Left renal pelvis (tissue), 4 donors: ENCODE measurements at regions not wholly inside any gene's neighbourhood (a gene's known extent, or its start where the extent isn't known, plus 50 kb on each side); places are given as distances from the start of the nearest gene placed in this dataset.

Source experiments
- DNase-seq, 4 donors: peaks; one replicate each; pipeline ENCODE4 v3.0.0-alpha.2; 2013; ENCODE audit warnings: low read depth in 4 of 4, low spot score in 3 of 4

GRCh38 chr7:113825832-113826231 lies 93.0 kb downstream of the PPP1R3A start:
- no peak for DNase-seq

- DNase-seq, result no peak
Measured at GRCh38 chr7:113824117-113824823, 94.5 kb downstream of the PPP1R3A start.

DNA sequence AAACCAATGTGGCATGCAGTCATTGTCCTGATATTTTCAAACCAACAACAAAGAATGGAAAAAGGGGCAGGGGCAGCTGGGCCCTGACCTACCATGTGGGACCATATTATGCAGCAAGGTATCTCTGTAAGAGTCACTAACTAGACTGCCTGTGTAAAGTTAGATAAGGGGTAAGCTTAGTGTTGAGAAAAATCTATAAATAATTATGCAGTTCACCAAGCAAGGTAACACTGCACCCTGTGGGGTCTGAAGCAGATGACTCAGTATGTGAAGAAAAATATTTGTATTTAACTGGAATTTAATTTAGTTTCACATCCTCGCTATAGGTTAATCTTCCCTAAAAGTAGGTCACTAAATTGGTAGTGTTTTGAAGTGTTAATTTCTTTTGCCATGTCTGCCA lies 99.3 kb downstream of the PPP1R3A start:
- no peak for DNase-seq

GRCh38 chr7:113816639-113817038 lies 102.2 kb downstream of the PPP1R3A start:
- DNase-seq, result no peak

- no peak for DNase-seq
Measured at GRCh38 chr7:113813471-113813870, 105.3 kb downstream of the PPP1R3A start.

DNA sequence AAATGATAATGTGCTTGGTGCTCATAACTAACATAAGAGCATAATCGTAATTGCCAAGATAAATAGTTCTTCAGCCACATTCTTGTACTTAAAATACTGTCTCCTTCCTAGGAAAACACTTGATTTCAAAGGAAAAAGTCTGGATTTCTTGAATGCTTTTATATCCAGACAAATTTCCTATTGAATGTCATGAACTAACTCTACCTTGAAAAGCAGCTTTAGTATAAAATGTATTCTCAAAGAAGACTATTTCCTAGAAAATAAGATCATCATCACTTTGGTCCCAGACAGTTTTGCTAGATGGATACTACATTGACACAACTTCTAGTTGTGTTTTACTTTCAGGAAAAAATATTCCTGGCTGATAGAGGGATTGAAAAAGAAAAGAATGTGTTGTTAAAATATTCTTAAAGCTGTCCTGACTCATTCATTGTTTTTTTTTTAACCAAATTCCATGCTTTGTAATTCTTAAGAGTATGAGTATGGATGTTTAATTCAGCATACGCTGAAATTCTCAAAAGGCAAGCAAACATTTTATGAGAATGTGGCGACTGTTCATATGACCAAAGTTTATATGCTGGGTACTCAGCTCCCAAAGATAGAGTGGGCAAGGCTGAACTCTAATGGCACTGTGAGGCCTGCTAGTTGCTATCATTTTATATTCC lies 106.1 kb downstream of the PPP1R3A start:
- DNase-seq, result no peak

- no peak for DNase-seq
Measured at GRCh38 chr7:113810080-113810744, 108.6 kb downstream of the PPP1R3A start.

DNA sequence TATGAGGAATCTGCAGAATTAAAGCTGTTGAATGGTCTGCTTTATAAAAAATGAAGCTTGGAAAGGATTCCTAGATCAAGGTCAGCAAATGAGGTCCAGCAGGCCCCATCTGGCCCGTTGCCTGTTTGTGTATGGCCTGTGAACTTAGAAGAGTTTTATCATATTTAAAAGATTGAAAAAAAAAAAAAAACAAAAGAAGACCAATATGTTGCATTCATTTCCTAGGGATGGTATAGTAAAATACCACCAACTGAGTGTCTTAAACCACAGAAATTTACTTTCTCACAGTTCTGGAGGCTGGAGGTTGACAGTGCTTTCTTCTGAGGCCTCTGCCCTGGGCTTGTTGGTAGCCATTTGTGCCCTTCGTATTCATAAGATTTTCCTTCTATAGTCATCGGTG lies 109.2 kb downstream of the PPP1R3A start:
- DNase-seq, result no peak

GRCh38 chr7:113806633-113807327 lies 112.0 kb downstream of the PPP1R3A start:
- DNase-seq, result no peak

DNA sequence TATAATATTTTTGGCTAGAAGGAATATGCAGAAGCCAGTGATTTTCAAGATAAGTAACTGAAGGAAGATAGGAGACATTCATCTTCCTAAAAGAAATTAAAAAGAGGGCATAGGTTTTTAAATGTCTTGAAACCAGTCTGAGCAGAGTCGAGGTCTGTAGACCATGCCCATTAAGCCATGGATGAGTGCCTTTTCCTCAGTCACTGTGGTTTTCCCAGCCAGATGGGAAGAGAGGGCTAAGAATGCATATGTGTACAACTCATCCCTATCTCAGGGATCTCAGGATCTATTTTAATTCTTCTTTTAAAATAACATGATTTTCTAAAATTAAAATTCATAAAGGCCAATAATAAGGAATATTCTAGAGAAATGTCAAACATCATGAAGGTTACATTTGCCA lies 112.8 kb downstream of the PPP1R3A start:
- DNase-seq, result no peak

GRCh38 chr7:113804475-113805095 lies 114.2 kb downstream of the PPP1R3A start:
- no peak for DNase-seq

DNA sequence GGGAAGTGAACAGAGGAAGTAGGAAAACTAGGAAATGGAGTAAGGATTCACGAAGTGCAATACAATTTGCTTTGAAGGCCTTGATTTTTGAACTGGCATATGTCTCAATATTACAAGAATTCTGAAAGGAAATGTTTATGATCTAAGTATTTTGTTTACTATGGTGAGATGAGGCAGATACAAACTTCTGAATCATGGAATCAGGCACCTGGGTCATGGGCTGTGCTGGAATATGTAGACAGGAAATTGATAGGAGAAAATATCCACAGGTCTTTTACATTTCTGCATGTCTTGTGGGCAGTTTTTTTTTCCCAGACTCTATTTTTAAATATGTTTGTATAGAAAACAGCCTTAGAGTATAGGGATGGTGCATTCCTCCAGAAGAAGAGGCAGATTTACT lies 117.1 kb downstream of the PPP1R3A start:
- no peak for DNase-seq

- DNase-seq, result no peak
Measured at GRCh38 chr7:113800826-113801225, 118.0 kb downstream of the PPP1R3A start.

GRCh38 chr7:113799896-113800295 lies 118.9 kb downstream of the PPP1R3A start:
- no peak for DNase-seq

- DNase-seq, result no peak
Measured at GRCh38 chr7:113797420-113798010, 121.3 kb downstream of the PPP1R3A start.

DNA sequence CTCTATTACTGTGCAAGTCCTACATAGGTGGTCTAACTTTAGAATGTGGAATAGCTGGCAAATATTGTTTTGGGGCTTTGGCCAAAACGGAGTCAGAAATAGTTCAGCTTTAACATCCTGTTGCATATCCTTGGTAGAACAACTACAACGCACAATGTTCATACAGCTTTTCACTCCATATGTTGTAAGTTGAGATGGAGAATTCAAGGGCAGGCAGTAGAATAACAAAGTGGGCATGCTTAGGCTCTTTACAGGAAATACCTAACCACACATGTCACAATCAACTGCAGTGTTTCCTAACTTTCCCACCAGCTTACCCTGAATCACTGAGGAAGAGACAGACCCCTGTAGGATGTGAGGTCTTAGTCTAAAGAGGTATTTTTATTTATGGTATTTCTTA lies 122.3 kb downstream of the PPP1R3A start:
- DNase-seq, result no peak

DNA sequence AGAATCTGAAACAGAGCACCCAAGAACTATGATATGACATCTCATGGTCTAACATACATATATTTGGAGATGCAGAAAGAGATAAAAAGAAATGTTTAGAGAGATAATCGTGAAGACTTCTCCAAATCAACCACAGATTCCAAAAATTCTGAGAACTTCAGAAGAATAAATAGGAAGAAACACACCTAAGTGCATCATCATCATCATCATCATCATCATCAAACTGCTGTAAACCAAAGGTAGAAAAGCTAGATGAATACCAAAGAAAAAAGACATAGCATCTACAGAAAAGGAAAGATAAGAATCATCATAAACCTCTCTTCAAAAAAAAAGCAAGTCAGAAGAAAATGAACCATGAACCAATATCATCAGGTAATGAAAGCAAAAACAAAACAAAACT lies 124.2 kb downstream of the PPP1R3A start:
- no peak for DNase-seq

GRCh38 chr7:113793171-113793570 lies 125.6 kb downstream of the PPP1R3A start:
- no peak for DNase-seq

DNA sequence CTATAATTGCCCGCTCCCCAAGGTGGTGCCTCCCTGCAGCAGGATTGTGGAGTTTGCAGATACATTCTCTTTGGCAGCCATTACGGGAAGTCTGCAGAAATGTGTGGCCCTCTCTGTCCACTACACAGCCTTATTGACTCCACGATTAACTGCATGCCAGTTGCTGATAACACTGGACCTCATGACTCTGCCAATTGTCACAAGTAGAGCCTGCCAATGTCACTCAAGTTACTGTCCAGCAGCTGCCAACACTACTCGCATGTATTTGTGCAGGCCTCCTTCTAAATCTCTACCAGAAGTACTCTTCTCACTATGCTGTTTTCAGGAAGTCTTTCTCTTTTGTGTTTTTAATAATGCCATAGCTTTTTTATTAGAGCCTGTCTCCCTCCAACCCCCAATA lies 128.8 kb downstream of the PPP1R3A start:
- no peak for DNase-seq

DNA sequence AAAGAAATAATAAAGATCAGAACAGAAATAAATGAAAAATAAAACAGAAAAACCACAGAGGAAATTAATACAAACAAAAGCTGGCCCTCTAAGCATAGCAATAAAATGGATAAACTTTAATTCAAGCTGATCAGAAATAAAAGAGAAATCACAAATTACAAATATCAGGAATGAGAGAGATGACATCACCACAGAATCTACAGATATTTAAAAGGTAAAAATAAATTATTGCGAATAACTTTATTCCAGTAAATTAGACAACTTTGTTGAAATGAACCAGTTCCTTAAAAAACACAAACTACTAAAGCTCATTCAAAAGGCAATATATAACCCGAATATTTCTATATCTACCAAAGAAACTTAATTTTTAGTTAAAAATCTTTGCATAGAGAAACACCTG lies 131.7 kb downstream of the PPP1R3A start:
- no peak for DNase-seq

DNA sequence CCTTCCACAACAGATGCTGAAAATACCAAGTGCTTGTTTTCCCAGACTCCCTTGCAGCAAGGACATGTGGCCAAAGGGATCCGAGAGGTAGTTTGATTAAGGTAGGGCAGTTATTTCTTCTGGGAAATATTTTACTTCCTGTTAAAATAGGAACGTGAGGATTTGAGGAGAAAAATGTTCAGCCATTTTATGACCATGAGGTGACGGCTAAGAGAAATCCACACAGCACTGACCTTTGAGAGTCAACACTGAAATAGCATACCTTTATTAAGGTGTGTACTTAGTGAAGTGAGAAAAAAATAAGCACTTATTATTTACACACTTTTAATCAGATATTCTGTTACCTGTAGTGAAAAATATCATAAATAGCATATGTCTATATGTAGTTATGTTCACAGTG lies 133.9 kb downstream of the PPP1R3A start:
- DNase-seq, result no peak
